ENCODE measurements at regions not wholly inside any gene's neighbourhood (a gene's known extent, or its start where the extent isn't known, plus 50 kb on each side); places are given as distances from the start of the nearest gene placed in this dataset.

GRCh38 chr20:7087803-7088202 lies 320.3 kb downstream of the BMP2 start:
- no peak for ATAC-seq

GRCh38 chr20:7090001-7090400 lies 322.5 kb downstream of the BMP2 start:
- no peak for ATAC-seq

GRCh38 chr20:7090811-7091210 lies 323.3 kb downstream of the BMP2 start:
- ATAC-seq: peak; percentile 74

- no peak for ATAC-seq
These were observed 324.2 kb downstream of the BMP2 start for GRCh38 chr20:7091655-7092054.

- no peak for ATAC-seq
These were observed 327.0 kb downstream of the BMP2 start for GRCh38 chr20:7094438-7094997.

GRCh38 chr20:7106910-7107309 lies 339.4 kb downstream of the BMP2 start:
- ATAC-seq: no peak

- no peak for ATAC-seq
These were observed 341.4 kb downstream of the BMP2 start for GRCh38 chr20:7108929-7109328.

- peak; percentile 48 for ATAC-seq
These were observed 346.3 kb downstream of the BMP2 start for GRCh38 chr20:7113577-7114466.

GRCh38 chr20:7123457-7123856 lies 356.0 kb downstream of the BMP2 start:
- no peak for ATAC-seq

- ATAC-seq: no peak
These were observed 356.6 kb downstream of the BMP2 start for GRCh38 chr20:7124120-7124519.

GRCh38 chr20:7136886-7137285 lies 369.4 kb downstream of the BMP2 start:
- ATAC-seq: no peak

GRCh38 chr20:7137395-7138151 lies 370.1 kb downstream of the BMP2 start:
- no peak for ATAC-seq

- no peak for ATAC-seq
These were observed 377.0 kb downstream of the BMP2 start for GRCh38 chr20:7144464-7144863.

GRCh38 chr20:7146552-7147219 lies 379.2 kb downstream of the BMP2 start:
- ATAC-seq: no peak

- ATAC-seq: no peak
These were observed 379.7 kb downstream of the BMP2 start for GRCh38 chr20:7147220-7147601.

GRCh38 chr20:7151676-7152470 lies 384.4 kb downstream of the BMP2 start:
- ATAC-seq: peak; percentile 28

- no peak for ATAC-seq
These were observed 387.8 kb downstream of the BMP2 start for GRCh38 chr20:7155282-7155681.

GRCh38 chr20:7155794-7156193 lies 388.3 kb downstream of the BMP2 start:
- no peak for ATAC-seq

GRCh38 chr20:7159903-7160302 lies 392.4 kb downstream of the BMP2 start:
- ATAC-seq: no peak

- ATAC-seq: no peak
These were observed 394.2 kb downstream of the BMP2 start for GRCh38 chr20:7161690-7162089.

GRCh38 chr20:7171911-7172310 lies 404.4 kb downstream of the BMP2 start:
- no peak for ATAC-seq

GRCh38 chr20:7174554-7174953 lies 407.1 kb downstream of the BMP2 start:
- no peak for ATAC-seq
